Renal cortex interstitium (tissue), 11 donors: ENCODE measurements at regions not wholly inside any gene's neighbourhood (a gene's known extent, or its start where the extent isn't known, plus 50 kb on each side); places are given as distances from the start of the nearest gene placed in this dataset.

Experiments
- DNase-seq, 11 donors: peaks; one replicate each; pipeline ENCODE4 v3.0.0-alpha.2; 2013; ENCODE audit warnings: low read depth in 9 of 11, low spot score in 4 of 11; ENCODE audit errors: extremely low read depth in 1 of 11

DNA sequence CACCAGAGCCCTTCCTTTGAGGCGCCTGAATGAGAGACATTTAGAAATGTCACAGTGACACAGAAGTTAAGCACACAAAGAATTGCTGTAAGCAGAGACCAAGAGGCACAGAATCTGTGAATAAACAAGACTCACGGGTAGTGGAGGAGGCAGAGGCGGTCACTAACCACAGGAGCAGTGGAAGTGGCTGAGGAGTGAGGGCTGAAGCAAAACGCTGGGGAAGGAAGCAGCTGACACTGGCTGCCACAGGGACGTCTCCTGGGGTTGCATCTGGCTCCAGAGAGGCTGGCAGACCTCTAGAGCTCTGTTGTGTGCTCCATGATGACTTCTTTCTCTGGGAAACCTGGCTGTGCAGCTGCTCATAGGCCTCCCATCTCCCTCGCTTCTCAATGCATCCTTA is 65.0 kb upstream of the SLC2A12 start:
- no peak for DNase-seq

DNA sequence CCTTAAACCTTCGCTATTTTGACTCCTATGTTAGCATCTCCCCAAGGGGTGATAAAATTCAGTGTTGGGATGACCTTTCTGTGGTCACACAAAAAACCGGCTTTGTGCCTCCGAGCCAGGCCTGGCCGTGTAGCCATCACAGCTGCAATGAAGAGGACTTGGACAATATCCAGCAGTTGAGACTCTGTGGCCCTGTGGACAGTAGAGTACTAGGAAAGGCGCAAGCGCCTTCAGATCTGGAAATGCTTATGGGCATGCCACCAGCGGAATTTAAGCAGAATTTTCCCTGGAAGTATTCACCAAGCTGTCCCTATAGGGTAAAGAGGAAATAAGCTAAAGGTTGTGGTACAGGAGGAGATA is 63.3 kb upstream of the SLC2A12 start:
- DNase-seq, result no peak

GRCh38 chr6:134114918-134115714 is 62.7 kb upstream of the SLC2A12 start:
- no peak for DNase-seq

- DNase-seq, result no peak
These were observed 62.1 kb upstream of the SLC2A12 start for GRCh38 chr6:134114489-134114888.

DNA sequence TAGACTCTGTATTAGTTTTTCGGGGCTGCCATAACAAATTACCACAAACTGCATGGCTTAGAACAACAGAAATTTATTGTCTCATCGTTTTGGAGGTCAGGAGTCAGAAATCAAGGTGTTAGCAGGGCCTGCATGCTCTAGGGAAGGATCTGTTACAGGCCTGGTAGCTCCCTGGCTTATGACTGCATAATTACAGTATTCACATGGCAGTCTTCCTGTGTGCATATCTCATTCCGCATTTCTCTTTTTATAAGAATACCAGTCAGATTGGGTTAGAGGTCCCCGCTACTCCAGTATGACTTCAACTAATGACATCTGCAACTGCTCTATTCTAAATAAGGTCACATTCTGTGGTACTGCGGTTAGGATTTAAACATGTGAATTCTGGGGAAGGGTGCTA is 59.3 kb upstream of the SLC2A12 start:
- DNase-seq, result no peak

- DNase-seq, result peak in 1 of 11 donors; percentile 22
These were observed 58.7 kb upstream of the SLC2A12 start for GRCh38 chr6:134111062-134111677.

GRCh38 chr6:134106702-134107101 is 54.3 kb upstream of the SLC2A12 start:
- DNase-seq, result no peak

GRCh38 chr6:134105940-134106339 is 53.5 kb upstream of the SLC2A12 start:
- peak in 10 of 11 donors; percentile 23 to 72 (median 56) for DNase-seq

DNA sequence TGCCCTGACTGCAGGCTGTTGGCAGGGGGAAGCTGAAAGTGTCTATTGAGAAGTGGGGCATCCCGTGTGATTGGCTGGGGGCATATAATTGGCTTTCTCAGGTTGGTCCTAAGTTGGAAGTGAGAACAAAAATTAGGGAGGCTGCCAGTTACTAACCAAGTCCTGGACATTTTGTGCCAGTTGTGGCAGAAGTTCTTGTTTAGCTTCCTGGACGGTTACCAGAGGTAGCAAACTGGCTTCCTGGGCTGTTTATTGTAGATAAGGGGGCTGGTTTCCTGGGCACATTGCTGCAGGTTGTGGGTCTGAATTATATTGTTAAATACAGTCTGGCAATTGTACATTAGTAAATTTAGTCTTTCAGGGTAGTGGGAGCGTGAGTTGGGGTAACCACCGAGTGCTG is 50.6 kb upstream of the SLC2A12 start:
- no peak for DNase-seq
